OCI-LY1 (cell line): ENCODE measurements at regions not wholly inside any gene's neighbourhood (a gene's known extent, or its start where the extent isn't known, plus 50 kb on each side); places are given as distances from the start of the nearest gene placed in this dataset.
"Not testable (repeated sequence)": the region's sequence is repeated elsewhere in the genome, so short reads cannot be mapped to it uniquely, and the experiment has no call there.

Experiments
- CTCF ChIP-seq: fragments of 200-600 bp; sonication (generic), shearing (Covaris generic); IDR thresholded peaks from 2 replicates; pipeline ENCODE4 v1.5.1; 2017; ENCODE audit warnings: mild to moderate bottlenecking, antibody characterized with exemption, low read length, moderate library complexity, mixed read lengths
- EZH2 ChIP-seq: fragments of 200-600 bp; sonication (generic), shearing (Covaris generic); IDR thresholded peaks from 2 replicates; pipeline ENCODE4 v1.8.0; 2017; ENCODE audit warnings: borderline replicate concordance, mixed run types, mild to moderate bottlenecking, antibody characterized with exemption, low read length, moderate library complexity, mixed read lengths

GRCh38 chr11:54947175-54947574, 240.5 kb downstream of the OR4A5 start:
- not testable (repeated sequence) for TF ChIP-seq CTCF, EZH2
